ENCODE measurements at regions not wholly inside any gene's neighbourhood (a gene's known extent, or its start where the extent isn't known, plus 50 kb on each side); places are given as distances from the start of the nearest gene placed in this dataset.

DNA sequence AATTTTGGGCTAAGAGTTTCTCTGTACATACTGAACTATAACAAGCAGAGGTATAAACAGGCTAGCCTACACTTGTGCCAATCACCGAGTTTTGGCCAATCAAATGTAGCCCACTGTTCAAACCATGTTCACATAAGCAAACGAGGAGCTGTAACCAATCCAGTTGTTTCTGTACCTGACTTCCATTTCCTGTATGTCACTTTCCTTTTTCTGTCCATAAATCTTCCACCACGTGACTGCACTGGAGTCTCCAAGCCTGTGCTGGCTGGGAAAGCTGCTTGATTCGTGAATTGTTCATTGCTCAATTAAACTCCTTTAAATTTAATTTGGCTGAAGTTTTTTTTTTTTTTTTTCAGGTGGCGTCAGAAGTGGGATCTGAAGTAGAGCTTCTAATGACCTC lies 332.9 kb downstream of the RNF144B start:
- H4K20me1 ChIP-seq (replicated peaks in 1 of 2; ENCODE audit: control insufficient read depth in 1 of 2, insufficient read depth in 2 of 2, low read length in 2 of 2), result no peaks in the 10 kb centered on the region
- H3K36me3 ChIP-seq (ENCODE audit: control insufficient read depth in 2 of 4, insufficient read depth in 4 of 4, low read length in 3 of 4), result no peaks in the 10 kb centered on the region
- FAIRE-seq (no peak), DNase-seq (ENCODE audit: low read depth in 1 of 2, low spot score in 2 of 2) (no peak)
- H4K5ac ChIP-seq (ENCODE audit: insufficient read length, low read depth, low read length), result no peak overlapping the region
- H3K27me3 ChIP-seq (replicated peaks in 1 of 4; ENCODE audit: control insufficient read depth in 3 of 4, extremely low read depth in 1 of 4, insufficient read depth in 3 of 4, low read length in 3 of 4), result no peaks in the 10 kb centered on the region
- H3K27ac ChIP-seq (ENCODE audit: low read depth, low read length), result no peak overlapping the region
- no peak overlapping the region for H3K4me2 ChIP-seq (ENCODE audit: insufficient read depth in 1 of 2, low read depth in 2 of 2, low read length in 2 of 2)
- no peaks in the 10 kb centered on the region for H3K79me1 ChIP-seq (ENCODE audit: low read depth, low read length)
- H2BK120ac ChIP-seq (replicated peaks; ENCODE audit: low read depth, low read length), result no peak overlapping the region
- H4K91ac ChIP-seq (replicated peaks; ENCODE audit: insufficient read length, low read length), result no peak overlapping the region
- 0 out of 4 replicates have a peak, but pooled peaks cover 0 to 4% of the 10 kb centered on the region in 2 experiments for H3K9me3 ChIP-seq (ENCODE audit: insufficient read depth in 2 of 2, low read depth in 1 of 2, low read length in 1 of 2)
- 90% methylated on average over 5 of the region's 5 CpGs; no CpG with 5 or more reads in 1 of the 2 experiments for WGBS, 2 experiments (ENCODE audit: extremely low coverage in 1 of 2, insufficient coverage in 1 of 2, insufficient read length in 1 of 2, insufficient replicate concordance in 2 of 2, low coverage in 1 of 2, low lambda C conversion rate in 2 of 2, missing lambda C conversion rate in 1 of 2)
- H4K8ac ChIP-seq (ENCODE audit: extremely low read depth, insufficient read depth, low read length), result no peak overlapping the region
- no peak overlapping the region for H2BK12ac ChIP-seq (ENCODE audit: low read depth, low read length)
- no peak overlapping the region for H3K14ac ChIP-seq (ENCODE audit: insufficient read length)
- no peak for TF ChIP-seq GABPA (IDR thresholded peaks at IDR 0.05; ENCODE audit: borderline replicate concordance, insufficient read depth, low read length)
- no peak for TF ChIP-seq TEAD4 (IDR thresholded peaks at IDR 0.05; ENCODE audit: low read depth, low read length)
- TF ChIP-seq RXRA (IDR thresholded peaks at IDR 0.05; ENCODE audit: insufficient read depth, low read depth, low read length), result no peak
- H3K23me2 ChIP-seq (ENCODE audit: low read depth, low read length), result no peaks in the 10 kb centered on the region
- no peak overlapping the region for H3K9ac ChIP-seq (replicated peaks in 1 of 4; ENCODE audit: extremely low read depth in 1 of 4, low read depth in 3 of 4, low read length in 3 of 4)
- H2AK5ac ChIP-seq (ENCODE audit: low read depth, low read length), result no peak overlapping the region
- no peak overlapping the region for H3K56ac ChIP-seq (replicated peaks; ENCODE audit: insufficient read length, low read depth, low read length)
- H3K18ac ChIP-seq (ENCODE audit: extremely low read depth, low read length), result no peak overlapping the region
- no peak overlapping the region for H2BK15ac ChIP-seq (ENCODE audit: low read length)
- H2BK5ac ChIP-seq (ENCODE audit: low read depth, low read length), result no peak overlapping the region
- H3K4me1 ChIP-seq (replicated peaks in 1 of 4; ENCODE audit: control insufficient read depth in 3 of 4, insufficient read depth in 4 of 4, low read length in 3 of 4), result no peaks in the 10 kb centered on the region
- H3K23ac ChIP-seq (ENCODE audit: insufficient read length), result no peak overlapping the region
- H3K4me3 ChIP-seq (ENCODE audit: extremely low read depth in 1 of 4, insufficient read depth in 2 of 4, low read depth in 3 of 4, low read length in 4 of 4), result no peak overlapping the region
- no peaks in the 10 kb centered on the region for H3K79me2 ChIP-seq (ENCODE audit: control insufficient read depth in 1 of 2, insufficient read depth in 2 of 2, low read length in 2 of 2)
- CTCF ChIA-PET (ENCODE audit: partially characterized antibody), result interaction anchor here (0.6 to 1.3 kb wide), 4 partner anchors 28 to 396 kb away, joined by 3 to 4 read pairs (median 3); no protein-coding TSS in a partner anchor
- no peak overlapping the region for H3K4ac ChIP-seq (replicated peaks; ENCODE audit: insufficient read length, low read depth, low read length)
- peak overlapping the region; percentile 51; the same call in 1 of the 2 replicates for H2AFZ ChIP-seq (ENCODE audit: low read length)
- no peak overlapping the region for H2BK20ac ChIP-seq (ENCODE audit: low read length)
- POLR2A ChIA-PET (ENCODE audit: partially characterized antibody), result no interaction called here

Measured in H1 (cell line).